Activated T-cell treated with anti-CD3 and anti-CD28 coated beads for 48 hours (primary cell): ENCODE measurements at regions not wholly inside any gene's neighbourhood (a gene's known extent, or its start where the extent isn't known, plus 50 kb on each side); places are given as distances from the start of the nearest gene placed in this dataset.
A peak's percentile ranks its signal among the peaks of the same experiment; 100 is the strongest.

Experiments
- DNase-seq: peaks from one replicate; pipeline ENCODE4 v3.0.0-alpha.2; 2020; ENCODE audit warnings: low read depth

GRCh38 chr1:181327796-181328195 is 155.5 kb upstream of the CACNA1E start:
- no peak for DNase-seq

DNA sequence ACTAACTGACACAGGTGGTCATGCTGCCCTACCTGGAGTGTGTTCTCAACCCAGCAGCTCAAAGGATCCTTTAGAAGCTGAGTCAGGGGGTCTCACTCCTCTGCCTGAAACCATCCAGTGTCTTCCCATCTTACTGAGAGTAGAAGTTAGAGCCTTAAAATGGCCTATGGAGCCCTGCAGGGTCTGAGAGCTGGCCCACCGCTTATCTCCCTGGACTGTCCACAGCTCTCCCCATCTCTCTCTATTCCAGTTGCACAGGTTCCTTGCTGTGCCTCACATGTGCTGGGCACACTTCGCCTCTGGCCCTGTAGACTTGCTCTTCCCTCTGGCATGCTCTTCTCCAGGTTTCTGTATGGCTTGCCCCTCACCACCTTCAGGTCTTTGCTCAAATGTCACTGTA is 148.6 kb upstream of the CACNA1E start:
- DNase-seq = no peak

GRCh38 chr1:181335631-181336030 is 147.7 kb upstream of the CACNA1E start:
- no peak for DNase-seq

DNA sequence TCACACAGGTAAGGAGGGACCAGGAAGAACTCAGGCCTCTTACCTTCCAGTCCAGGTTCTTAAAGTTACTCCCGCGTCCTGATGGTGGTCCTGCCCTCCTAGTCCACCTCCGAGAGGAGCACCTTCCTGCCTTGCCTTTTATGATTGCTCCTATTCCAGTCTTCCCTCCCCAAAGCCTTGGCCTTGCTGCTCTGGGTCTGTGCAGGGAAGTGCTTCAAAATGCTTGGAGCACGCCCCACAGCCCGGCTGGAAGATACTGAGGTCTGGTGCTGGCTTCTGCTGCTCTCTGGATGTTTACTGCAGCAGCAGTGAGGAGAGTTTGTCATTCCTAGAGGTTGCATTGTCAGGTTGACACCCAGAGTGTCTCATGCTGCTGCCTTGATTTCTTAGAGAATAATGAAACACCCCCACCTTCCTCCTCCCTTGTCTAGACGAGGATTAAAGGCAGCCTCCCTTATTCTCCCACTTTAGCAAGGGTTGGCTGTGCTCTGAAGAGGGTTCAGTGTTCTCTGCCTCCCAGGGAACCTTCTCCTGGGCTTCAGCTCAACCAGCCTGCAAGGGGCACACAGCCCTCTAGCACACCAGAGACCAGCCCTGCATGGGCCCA is 142.2 kb upstream of the CACNA1E start:
- no peak for DNase-seq

DNA sequence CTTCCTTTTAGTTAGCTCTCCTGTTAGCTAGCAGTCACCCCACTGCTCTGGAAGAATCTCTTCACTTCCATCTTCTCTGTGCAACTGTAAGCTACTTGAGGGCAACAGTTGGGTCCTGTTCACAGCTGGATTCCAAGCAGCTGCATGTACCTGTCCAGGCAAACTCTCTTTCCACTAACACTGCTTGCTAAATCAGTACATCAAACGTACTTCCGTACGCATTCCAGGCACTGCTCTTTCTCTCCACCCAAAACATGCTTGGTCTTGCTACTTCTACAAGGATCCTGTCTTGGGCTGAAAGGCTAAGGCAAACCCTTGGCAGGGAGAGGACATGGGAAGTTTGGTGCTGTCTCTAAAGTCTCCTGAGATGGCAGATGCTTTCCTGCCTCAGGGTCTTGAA is 139.2 kb upstream of the CACNA1E start:
- no peak for DNase-seq

DNA sequence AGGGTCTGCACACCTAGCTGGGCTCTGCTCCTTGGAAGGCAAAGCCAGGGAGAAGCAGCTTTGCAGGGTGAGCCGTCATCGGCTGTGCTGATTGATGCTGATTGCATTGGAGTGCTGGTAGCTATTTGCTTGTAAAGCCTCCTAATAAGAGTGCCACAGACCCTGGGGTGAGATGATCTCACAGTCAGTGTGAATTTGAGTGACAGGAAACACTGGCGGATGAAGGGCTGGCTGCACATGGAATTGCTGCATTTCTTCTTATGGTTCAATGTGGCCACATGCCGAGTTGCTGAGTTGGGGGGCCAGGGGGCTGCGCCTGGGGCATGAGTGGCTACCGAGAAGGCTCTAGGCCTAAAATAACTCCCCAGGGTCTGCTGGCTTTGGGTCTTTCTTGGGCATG is 138.2 kb upstream of the CACNA1E start:
- no peak for DNase-seq

DNA sequence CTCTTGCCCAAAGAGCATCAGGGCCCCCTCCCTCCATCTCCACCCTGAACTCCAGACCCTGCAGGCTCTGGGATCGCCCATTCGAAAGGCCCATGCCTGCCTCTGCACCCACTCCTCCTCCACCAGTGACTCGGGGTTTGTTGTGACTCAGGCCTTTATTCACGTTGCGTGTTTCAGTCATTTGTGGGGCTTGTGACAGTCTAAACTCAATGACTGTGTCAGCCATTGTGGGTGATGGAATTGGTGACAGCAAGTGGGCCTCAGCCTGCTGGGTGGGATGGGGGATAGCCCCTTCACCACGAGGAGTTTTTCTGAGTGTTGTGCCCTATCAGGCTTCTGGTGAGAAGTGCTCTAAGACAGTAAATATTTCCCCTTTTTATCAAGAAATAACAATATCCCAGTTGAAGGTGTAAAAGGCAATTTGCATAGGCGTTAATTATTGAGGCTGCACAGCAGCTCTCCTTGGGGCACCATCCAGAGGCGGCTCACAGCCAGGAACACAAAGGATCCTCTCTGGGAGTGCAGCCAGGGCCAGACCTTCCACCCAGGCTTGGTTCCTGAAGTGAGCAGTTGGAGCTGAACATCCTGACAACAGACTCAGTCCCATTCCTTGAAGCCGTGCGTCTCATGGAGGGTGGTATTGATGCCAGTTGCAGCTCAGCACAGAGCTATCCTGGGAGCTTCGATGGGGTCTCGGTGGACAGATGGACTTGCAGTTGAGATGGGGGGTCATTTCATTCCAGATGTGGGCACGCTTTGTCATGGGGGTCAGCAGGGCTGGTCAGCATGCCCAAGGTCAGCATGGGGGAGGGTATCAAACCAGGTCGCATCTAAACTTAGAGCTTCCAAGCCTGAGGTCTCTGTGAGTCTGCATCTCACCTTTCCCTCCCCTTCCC is 135.6 kb upstream of the CACNA1E start:
- DNase-seq = peak; percentile 1

GRCh38 chr1:181349512-181349911 is 133.8 kb upstream of the CACNA1E start:
- DNase-seq = no peak

GRCh38 chr1:181350131-181350530 is 133.2 kb upstream of the CACNA1E start:
- no peak for DNase-seq

GRCh38 chr1:181351740-181352139 is 131.6 kb upstream of the CACNA1E start:
- DNase-seq = no peak

DNA sequence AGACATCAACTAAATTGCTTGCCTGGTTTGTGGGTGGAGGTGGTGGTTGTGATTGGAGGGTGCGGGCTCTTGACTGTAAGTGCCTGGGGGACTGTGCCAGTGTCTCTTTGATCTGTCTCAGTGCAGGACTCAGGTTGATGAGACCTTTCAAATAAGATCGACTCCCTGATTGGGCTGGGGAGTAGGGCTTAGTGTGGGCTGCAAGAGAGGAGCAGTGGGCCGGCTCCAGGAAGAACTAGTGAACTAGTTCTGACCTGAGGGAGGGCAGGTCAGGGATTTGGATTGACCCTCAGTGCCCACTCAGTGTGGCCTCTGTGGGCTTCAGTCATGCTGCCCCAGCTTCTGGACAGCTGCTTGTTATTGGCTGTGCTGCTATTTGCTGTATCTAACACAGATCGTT is 130.6 kb upstream of the CACNA1E start:
- DNase-seq = no peak

- DNase-seq = no peak
Measured at GRCh38 chr1:181353526-181353925, 129.8 kb upstream of the CACNA1E start.

DNA sequence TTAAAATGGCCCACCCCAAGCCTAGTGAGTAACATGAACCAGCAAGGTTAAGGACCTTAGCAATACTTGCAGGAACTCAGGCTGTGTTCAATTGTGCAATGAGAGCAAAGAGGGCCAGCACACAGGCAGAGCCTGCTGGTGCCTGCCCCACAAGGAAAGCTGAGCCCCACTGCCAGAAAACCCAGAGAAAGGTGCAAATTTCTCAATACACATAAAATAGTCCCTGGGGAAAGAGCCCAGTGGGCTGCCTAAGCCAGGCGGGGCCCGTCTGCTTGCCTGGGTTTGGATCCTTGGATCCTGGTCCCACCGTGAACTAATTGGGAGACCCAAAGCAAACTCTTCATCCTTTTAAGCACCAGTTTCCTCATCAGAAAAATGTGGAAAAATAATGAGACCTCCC is 128.5 kb upstream of the CACNA1E start:
- DNase-seq = no peak

- no peak for DNase-seq
Measured at GRCh38 chr1:181356505-181357340, 126.6 kb upstream of the CACNA1E start.

GRCh38 chr1:181359012-181359411 is 124.3 kb upstream of the CACNA1E start:
- DNase-seq = no peak

- no peak for DNase-seq
Measured at GRCh38 chr1:181364801-181365200, 118.5 kb upstream of the CACNA1E start.

GRCh38 chr1:181366910-181367309 is 116.4 kb upstream of the CACNA1E start:
- no peak for DNase-seq

DNA sequence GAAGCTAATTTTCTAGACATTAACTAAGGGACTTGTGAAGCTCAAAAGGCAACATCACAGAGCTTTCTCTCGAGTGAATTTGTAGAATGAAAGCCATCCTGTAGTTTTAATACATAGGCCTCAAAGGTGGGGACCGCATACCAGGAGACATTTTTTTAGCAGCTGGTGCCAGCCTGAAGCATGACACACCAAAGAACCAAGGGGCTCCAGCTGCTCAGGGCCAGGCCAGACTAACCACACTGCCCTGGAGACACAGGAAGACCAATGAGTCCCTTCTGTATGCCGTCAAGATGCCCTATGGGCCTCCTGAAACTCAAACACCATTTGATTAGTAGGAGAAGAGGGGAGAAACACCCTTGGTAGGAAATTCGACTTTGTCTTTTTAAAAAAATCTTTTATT is 113.9 kb upstream of the CACNA1E start:
- DNase-seq = no peak

DNA sequence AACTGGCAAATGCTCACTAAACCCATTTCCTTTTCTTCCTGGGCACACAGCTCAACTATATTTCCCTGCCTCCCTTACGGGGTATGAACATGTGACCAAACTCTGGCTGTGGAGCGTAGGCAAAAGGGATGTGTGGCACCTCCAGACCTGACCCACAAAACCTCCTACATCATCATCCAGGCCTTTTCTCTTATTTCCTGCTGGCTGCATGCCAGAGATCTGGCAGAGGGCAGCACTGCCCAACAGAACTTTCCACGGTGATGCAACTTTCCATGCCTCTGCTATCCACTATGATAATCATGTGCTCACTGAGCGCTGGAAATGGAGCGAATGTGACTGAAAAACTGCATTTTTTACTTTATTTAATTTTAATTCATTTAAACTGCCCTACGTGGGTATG is 99.6 kb upstream of the CACNA1E start:
- no peak for DNase-seq

DNA sequence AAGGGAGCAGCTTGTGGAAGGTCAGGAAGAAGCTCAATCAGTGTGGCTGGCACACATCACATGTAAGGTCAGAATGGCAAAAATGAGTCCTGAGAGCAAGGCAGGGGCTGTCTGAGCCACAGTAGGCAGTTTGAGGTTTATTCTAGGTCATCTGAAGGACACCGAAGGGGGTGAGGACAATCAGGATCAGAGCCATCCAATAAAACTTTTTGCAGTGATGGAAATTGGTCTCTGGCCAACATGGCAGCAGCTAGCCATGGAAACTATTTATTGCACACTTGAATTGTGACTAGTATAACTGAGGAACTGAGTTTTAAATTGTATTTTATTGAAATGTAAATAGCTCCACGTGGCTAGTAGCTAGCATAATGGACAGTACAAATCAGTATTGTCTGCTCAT is 97.0 kb upstream of the CACNA1E start:
- DNase-seq = no peak

DNA sequence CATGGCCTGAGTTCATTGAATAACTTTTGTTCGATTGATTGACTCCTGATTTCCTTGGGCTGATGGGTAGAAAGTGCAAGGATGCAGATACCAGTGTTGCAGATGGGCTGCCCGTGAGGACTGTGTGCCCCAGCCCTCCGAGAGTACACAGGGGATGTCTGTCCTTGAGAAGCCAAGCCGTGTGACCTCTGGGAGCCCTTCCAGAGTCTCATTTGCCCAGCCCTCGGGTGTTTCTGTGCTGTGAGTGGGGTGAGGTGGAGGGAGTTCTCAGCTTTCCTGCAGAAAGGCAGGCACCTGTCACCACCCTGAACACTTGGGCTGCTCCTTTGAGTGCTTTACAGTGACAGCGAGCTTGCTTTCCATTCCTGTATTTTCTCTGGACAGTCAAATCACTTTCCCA is 96.4 kb upstream of the CACNA1E start:
- DNase-seq = no peak

- DNase-seq = no peak
Measured at GRCh38 chr1:181387702-181388101, 95.6 kb upstream of the CACNA1E start.
